Fibroblast of lung (primary cell): ENCODE measurements at regions not wholly inside any gene's neighbourhood (a gene's known extent, or its start where the extent isn't known, plus 50 kb on each side); places are given as distances from the start of the nearest gene placed in this dataset.

Experiments used
- DNase-seq, 2 donors: peaks; one replicate each; pipeline versions ENCODE4 v3.0.0 to v3.0.0-alpha.2; 2010; ENCODE audit warnings: low read depth in 2 of 2
- H2AFZ ChIP-seq: 2 replicates; pipeline ENCODE4 v1.5.1; 2012; ENCODE audit warnings: low read length, control low read depth, inconsistent platforms
- H3K27ac ChIP-seq: 2 replicates; pipeline ENCODE4 v1.5.1; 2011; ENCODE audit warnings: low read length, control low read depth; ENCODE audit not compliant: insufficient read depth
- H3K27me3 ChIP-seq: 2 replicates; pipeline ENCODE4 v1.5.1; 2011; ENCODE audit warnings: mild to moderate bottlenecking, low read length; ENCODE audit not compliant: control insufficient read depth, insufficient read depth
- H3K36me3 ChIP-seq: 2 replicates; pipeline ENCODE4 v1.5.1; 2011; ENCODE audit warnings: low read length; ENCODE audit not compliant: control insufficient read depth, insufficient read depth
- H3K4me1 ChIP-seq: 2 replicates; pipeline ENCODE4 v1.5.1; 2011; ENCODE audit warnings: low read length; ENCODE audit not compliant: control insufficient read depth, insufficient read depth; ENCODE audit errors: extremely low read depth
- H3K4me2 ChIP-seq: 2 replicates; pipeline ENCODE4 v1.5.1; 2011; ENCODE audit warnings: low read length, control low read depth; ENCODE audit not compliant: insufficient read depth; ENCODE audit errors: extremely low read depth
- H3K4me3 ChIP-seq, 4 experiments: fragments of 200-600 bp in 1 of 4; sonication (generic) in 1 of 4; replicated peaks in 1 of 4; 2 replicates each; pipeline ENCODE4 v1.5.1; 2011 to 2016; ENCODE audit warnings: low read length in 4 of 4, low read depth in 3 of 4, mild to moderate bottlenecking in 3 of 4, control low read depth in 2 of 4, inconsistent platforms in 1 of 4, mixed read lengths in 1 of 4; ENCODE audit not compliant: insufficient read depth in 1 of 4; ENCODE audit errors: control extremely low read depth in 1 of 4
- H3K79me2 ChIP-seq: 2 replicates; pipeline ENCODE4 v1.5.1; 2012; ENCODE audit warnings: mild to moderate bottlenecking, low read length, inconsistent platforms; ENCODE audit not compliant: control insufficient read depth, insufficient read depth
- H3K9ac ChIP-seq: 2 replicates; pipeline ENCODE4 v1.5.1; 2011; ENCODE audit warnings: mild to moderate bottlenecking, low read length, control low read depth; ENCODE audit not compliant: insufficient read depth
- H3K9me3 ChIP-seq: 2 replicates; pipeline ENCODE4 v1.5.1; 2012; ENCODE audit warnings: low read depth, low read length; ENCODE audit not compliant: control insufficient read depth, insufficient read depth
- H4K20me1 ChIP-seq: 2 replicates; pipeline ENCODE4 v1.5.1; 2011; ENCODE audit warnings: low read length; ENCODE audit not compliant: control insufficient read depth, insufficient read depth; ENCODE audit errors: extremely low read depth
- CTCF ChIP-seq, 2 donors: IDR thresholded peaks in 1 of 2; conservative IDR thresholded peaks in 1 of 2; 1 replicate in 1 of 2; 2 replicates in 1 of 2; pipeline ENCODE4 v1.5.1; 2011 to 2012; ENCODE audit warnings: low read length in 2 of 2, control low read depth in 1 of 2, inconsistent platforms in 1 of 2, low read depth in 1 of 2, mild to moderate bottlenecking in 1 of 2
- EZH2 ChIP-seq: IDR thresholded peaks from 2 replicates; pipeline ENCODE4 v1.5.1; 2012; ENCODE audit warnings: low read length, control low read depth, mild to moderate bottlenecking; ENCODE audit errors: missing control alignments

- no peak overlapping the region for H3K4me2 ChIP-seq
- no peaks in the 10 kb centered on the region for H3K27me3 ChIP-seq
- no peaks in the 10 kb centered on the region for H3K79me2 ChIP-seq
- no peaks in the 10 kb centered on the region for H4K20me1 ChIP-seq
- no peak overlapping the region for H3K27ac ChIP-seq
- no peak for TF ChIP-seq CTCF (conservative IDR thresholded peaks at IDR 0.05 in 1 of 2, IDR thresholded peaks at IDR 0.05 in 1 of 2; ENCODE audit: low read depth in 1 of 2, low read length in 2 of 2)
- no peak for TF ChIP-seq EZH2
- H3K36me3 ChIP-seq = no peaks in the 10 kb centered on the region
- peak in 1 of 2 donors; percentile 1 for DNase-seq
- H3K9ac ChIP-seq = no peak overlapping the region
- no peaks in the 10 kb centered on the region for H3K4me1 ChIP-seq
- H3K9me3 ChIP-seq = no peaks in the 10 kb centered on the region
- no peak overlapping the region for H2AFZ ChIP-seq
- no peak overlapping the region for H3K4me3 ChIP-seq
Measured at GRCh38 chr20:39524371-39524911, 562.3 kb downstream of the DHX35 start.

- no peak overlapping the region for H3K4me3 ChIP-seq
- no peaks in the 10 kb centered on the region for H3K36me3 ChIP-seq
- no peak for TF ChIP-seq EZH2
- no peak for TF ChIP-seq CTCF (conservative IDR thresholded peaks at IDR 0.05 in 1 of 2, IDR thresholded peaks at IDR 0.05 in 1 of 2; ENCODE audit: low read depth in 1 of 2, low read length in 2 of 2)
- H3K9ac ChIP-seq = no peak overlapping the region
- H3K27ac ChIP-seq = no peak overlapping the region
- H3K79me2 ChIP-seq = no peaks in the 10 kb centered on the region
- no peak overlapping the region for H3K4me2 ChIP-seq
- no peaks in the 10 kb centered on the region for H3K4me1 ChIP-seq
- no peaks in the 10 kb centered on the region for H4K20me1 ChIP-seq
- no peak overlapping the region for H2AFZ ChIP-seq
- H3K27me3 ChIP-seq = no peaks in the 10 kb centered on the region
- no peak for DNase-seq
- H3K9me3 ChIP-seq = no peaks in the 10 kb centered on the region
Measured at GRCh38 chr20:39523405-39523804, 561.3 kb downstream of the DHX35 start.

GRCh38 chr20:39518654-39519053, 556.5 kb downstream of the DHX35 start:
- Histone ChIP-seq H3K4me3 (no peak overlapping the region), H3K79me2 (no peaks in the 10 kb centered on the region), H3K4me1 (no peaks in the 10 kb centered on the region), H3K4me2 (no peak overlapping the region), H3K27me3 (no peaks in the 10 kb centered on the region), H4K20me1 (no peaks in the 10 kb centered on the region), H2AFZ (no peak overlapping the region), H3K27ac (no peak overlapping the region), H3K9me3 (no peaks in the 10 kb centered on the region), H3K9ac (no peak overlapping the region), H3K36me3 (no peaks in the 10 kb centered on the region)
- no peak for TF ChIP-seq CTCF (conservative IDR thresholded peaks at IDR 0.05 in 1 of 2, IDR thresholded peaks at IDR 0.05 in 1 of 2; ENCODE audit: low read depth in 1 of 2, low read length in 2 of 2)
- TF ChIP-seq EZH2 = no peak
- DNase-seq = no peak
